ENCODE measurements at regions not wholly inside any gene's neighbourhood (a gene's known extent, or its start where the extent isn't known, plus 50 kb on each side); places are given as distances from the start of the nearest gene placed in this dataset.

DNA sequence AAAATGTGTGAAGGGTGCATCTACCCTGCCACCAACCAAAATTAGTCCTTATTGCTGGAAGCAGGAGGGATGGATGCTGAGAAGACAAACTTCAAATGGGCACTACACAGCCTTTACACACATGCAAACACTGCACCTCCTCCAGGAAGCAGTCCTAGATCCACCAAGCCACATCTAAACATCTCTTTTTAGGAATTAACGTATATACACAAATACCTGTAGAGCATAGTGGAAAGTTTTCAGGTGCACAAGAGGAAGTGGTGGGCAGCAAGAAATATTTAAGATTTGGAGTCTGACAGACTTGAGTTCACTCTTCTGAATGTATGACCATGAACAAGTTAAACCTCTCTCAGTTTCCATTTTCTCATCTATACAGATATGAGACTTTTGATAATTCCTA lies 456.6 kb upstream of the PROK2 start:
- Mint-ChIP-seq H3K9me3 (ENCODE audit: insufficient read depth) (no peaks in the 10 kb centered on the region), H3K4me3 (no peak overlapping the region), H3K27me3 (ENCODE audit: low read depth) (no peaks in the 10 kb centered on the region), H3K27ac (no peak overlapping the region), H3K4me1 (ENCODE audit: low read depth) (no peaks in the 10 kb centered on the region), H3K36me3 (ENCODE audit: low read depth) (no peaks in the 10 kb centered on the region)
- CTCF ChIA-PET: interaction anchor here (1.0 kb wide), 1 partner anchor 16 kb away, joined by 3 read pairs; no protein-coding TSS in a partner anchor
- DNase-seq (no peak), ATAC-seq (no peak)
- POLR2A ChIA-PET: no interaction called here

DNA sequence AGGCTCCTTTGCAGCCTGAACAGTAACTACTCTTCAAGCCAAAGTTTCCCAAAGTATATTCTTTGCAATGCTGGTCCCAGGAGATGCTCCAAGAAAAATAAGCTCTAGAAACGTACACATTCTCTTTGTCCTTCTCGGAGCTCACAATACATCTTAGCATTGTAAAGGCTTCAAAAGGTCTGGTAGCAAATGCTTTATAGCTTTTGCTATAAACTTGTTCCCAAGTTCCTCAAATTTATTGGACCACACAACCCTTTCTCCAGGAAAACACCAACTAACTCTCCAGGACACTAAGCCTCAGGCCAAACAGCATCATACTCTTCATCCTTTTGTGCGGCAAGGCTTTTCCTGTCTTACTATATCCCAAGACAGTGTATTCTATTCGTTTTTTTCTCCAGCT lies 455.6 kb upstream of the PROK2 start:
- Mint-ChIP-seq H3K9me3 (ENCODE audit: insufficient read depth) (no peaks in the 10 kb centered on the region), H3K4me3 (no peak overlapping the region), H3K36me3 (ENCODE audit: low read depth) (no peaks in the 10 kb centered on the region), H3K4me1 (ENCODE audit: low read depth) (no peaks in the 10 kb centered on the region), H3K27ac (no peak overlapping the region), H3K27me3 (ENCODE audit: low read depth) (no peaks in the 10 kb centered on the region)
- POLR2A ChIA-PET: no interaction called here
- ATAC-seq: no peak
- no peak for DNase-seq
- CTCF ChIA-PET: interaction anchor here (1.0 kb wide), 1 partner anchor 17 kb away, joined by 3 read pairs; no protein-coding TSS in a partner anchor

DNA sequence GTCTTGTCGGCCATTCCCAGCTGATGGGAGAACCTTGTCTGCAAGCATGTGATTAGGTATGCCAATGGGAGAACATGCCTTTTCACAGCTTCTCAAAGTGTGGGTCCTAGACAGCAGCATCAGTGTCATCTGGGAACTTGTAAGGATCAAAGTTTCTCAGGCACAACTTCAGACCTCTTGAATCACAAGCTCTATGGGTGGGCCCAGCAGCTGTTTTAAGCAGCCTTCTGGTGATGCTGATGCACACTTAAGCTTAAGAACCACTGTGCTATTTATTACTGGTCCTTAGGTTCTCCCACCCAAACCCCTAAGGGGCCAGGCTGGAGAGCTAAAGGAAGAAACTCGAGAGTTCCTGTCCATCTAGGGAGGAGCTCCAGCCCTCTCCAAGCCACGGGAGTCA lies 453.9 kb upstream of the PROK2 start:
- no peaks in the 10 kb centered on the region for H3K9me3 Mint-ChIP-seq (ENCODE audit: insufficient read depth)
- H3K4me1 Mint-ChIP-seq (ENCODE audit: low read depth): no peaks in the 10 kb centered on the region
- CTCF ChIA-PET: interaction anchor here (0.8 to 1.3 kb wide), 2 partner anchors 16 to 527 kb away, joined by 3 read pairs; no protein-coding TSS in a partner anchor
- DNase-seq: no peak
- H3K27me3 Mint-ChIP-seq (ENCODE audit: low read depth): no peaks in the 10 kb centered on the region
- H3K36me3 Mint-ChIP-seq (ENCODE audit: low read depth): no peaks in the 10 kb centered on the region
- no peak for ATAC-seq
- no peak overlapping the region for H3K27ac Mint-ChIP-seq
- H3K4me3 Mint-ChIP-seq: no peak overlapping the region
- POLR2A ChIA-PET: no interaction called here

DNA sequence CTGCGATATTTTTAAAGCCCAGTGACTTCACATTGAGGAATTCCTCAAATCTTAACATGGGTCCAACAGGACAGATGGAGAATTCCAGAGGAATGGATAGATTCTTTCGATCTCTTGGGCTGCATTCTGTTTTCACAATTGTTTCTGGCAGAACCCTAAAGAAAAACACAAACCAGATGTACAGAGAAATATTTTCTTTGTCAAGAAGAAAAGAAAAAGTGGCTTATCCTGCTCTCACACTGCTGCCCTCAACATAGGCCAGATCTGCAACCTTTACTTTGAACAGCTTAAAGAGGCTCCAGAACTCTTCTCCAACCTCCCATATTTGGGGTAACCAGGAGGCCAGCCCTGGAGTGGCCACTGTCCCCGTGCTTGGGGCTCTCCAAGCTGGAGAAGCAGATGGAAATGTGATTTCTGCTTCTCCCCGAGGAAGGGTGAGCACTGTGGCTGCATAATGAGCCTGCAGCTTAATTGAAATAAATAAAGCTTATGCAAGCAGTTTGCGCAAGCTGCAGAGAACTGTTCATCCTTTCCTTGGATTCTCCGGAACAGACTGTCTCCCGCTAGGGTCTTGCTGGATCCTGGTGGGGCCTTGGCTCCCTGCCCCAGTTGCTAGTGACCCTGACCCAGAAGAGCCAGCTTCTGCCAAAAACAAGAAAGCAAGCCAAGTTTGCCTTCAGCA lies 453.2 kb upstream of the PROK2 start:
- Mint-ChIP-seq H3K27ac (no peak overlapping the region), H3K4me1 (ENCODE audit: low read depth) (no peaks in the 10 kb centered on the region), H3K36me3 (ENCODE audit: low read depth) (no peaks in the 10 kb centered on the region), H3K4me3 (no peak overlapping the region), H3K9me3 (ENCODE audit: insufficient read depth) (no peaks in the 10 kb centered on the region), H3K27me3 (ENCODE audit: low read depth) (no peaks in the 10 kb centered on the region)
- CTCF ChIA-PET: interaction anchor here (1.3 kb wide), 1 partner anchor 17 kb away, joined by 3 read pairs; no protein-coding TSS in a partner anchor
- DNase-seq: no peak
- POLR2A ChIA-PET: no interaction called here
- no peak for ATAC-seq

DNA sequence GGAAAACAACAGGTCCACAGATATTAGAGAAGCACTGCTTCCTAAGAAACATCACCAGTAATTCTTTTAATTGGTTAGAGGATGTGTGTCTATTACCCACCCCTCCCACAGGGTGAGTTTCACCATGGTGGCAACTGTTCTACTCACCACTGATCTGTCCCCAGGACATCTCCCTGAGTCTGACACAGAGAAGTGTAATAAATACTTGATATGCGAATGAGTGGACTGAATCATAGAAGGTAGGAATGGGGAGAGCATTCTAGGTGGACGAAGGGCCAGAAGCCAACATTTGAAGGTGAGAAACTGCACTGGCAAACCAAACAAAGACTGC lies 452.7 kb upstream of the PROK2 start:
- CTCF ChIA-PET: interaction anchor here (1.3 kb wide), 1 partner anchor 17 kb away, joined by 3 read pairs; no protein-coding TSS in a partner anchor
- POLR2A ChIA-PET: no interaction called here
- ATAC-seq (no peak), DNase-seq (no peak)
- Mint-ChIP-seq H3K36me3 (ENCODE audit: low read depth) (no peaks in the 10 kb centered on the region), H3K9me3 (ENCODE audit: insufficient read depth) (no peaks in the 10 kb centered on the region), H3K27me3 (ENCODE audit: low read depth) (no peaks in the 10 kb centered on the region), H3K4me3 (no peak overlapping the region), H3K4me1 (ENCODE audit: low read depth) (no peaks in the 10 kb centered on the region), H3K27ac (no peak overlapping the region)

DNA sequence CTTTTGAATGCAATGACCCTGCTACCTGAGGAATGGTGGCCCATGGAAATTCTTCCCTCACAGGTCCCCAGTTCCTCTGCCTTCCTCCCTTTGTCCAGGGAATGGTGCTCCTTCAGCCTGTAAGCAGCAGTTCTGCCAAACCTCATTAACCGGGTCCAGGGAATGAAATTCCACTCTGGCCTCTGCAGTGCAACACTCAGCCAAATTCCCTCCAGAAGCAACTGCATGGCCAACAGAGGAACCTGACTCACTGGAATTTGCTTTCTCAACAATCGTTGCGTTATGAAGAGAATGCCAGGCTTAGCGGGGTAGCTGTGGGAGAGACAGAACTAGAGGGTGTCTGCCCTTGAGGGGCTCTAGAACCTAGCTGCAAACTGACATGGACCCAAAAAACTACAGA lies 449.4 kb upstream of the PROK2 start:
- ChIA-PET CTCF (no interaction called here), POLR2A (no interaction called here)
- Mint-ChIP-seq H3K4me1 (ENCODE audit: low read depth) (no peaks in the 10 kb centered on the region), H3K4me3 (no peak overlapping the region), H3K9me3 (ENCODE audit: insufficient read depth) (no peaks in the 10 kb centered on the region), H3K27ac (no peak overlapping the region), H3K27me3 (ENCODE audit: low read depth) (peaks cover 2% of the 10 kb centered on the region), H3K36me3 (ENCODE audit: low read depth) (no peaks in the 10 kb centered on the region)
- DNase-seq (no peak), ATAC-seq (no peak)

DNA sequence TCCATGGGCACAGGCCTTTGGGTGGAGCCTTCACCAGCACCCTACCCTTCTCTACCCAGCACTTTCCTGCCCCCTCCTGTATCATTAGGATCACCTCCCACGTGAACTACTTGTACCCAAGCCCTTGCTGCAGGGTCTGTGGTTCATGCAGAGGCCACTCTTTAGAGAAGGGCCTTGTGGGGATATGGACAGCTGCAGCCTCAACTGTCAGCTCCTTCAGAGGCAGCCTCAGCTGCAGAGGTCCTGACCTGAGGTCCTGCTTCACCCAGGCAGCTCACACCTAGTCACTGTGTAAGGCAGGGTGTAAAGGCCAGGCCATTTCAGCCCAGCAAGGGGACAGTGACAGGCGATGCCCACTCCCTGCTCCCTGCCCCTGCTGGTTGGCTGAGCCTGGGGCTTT lies 448.6 kb upstream of the PROK2 start:
- H3K4me3 Mint-ChIP-seq: no peak overlapping the region

DNA sequence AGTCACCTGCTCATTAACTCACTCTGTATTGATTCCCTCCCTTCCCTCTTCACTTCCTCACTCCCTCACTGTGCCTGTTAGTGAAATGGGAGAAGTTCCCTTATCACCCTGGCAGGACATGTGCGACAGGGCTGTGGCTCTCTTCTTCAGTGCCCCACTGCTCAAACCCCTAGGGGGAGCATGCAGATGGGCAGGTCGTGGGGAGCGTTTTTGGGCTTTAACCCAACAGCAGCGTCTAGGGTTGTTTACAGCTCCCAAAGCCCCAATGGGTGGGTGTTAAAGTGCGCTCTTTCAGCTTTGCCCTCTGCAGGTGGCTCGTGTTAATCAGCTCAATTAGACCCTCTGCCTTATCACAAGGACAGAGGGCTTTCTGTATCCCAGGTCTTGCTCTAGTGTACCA lies 447.8 kb upstream of the PROK2 start:
- POLR2A ChIA-PET: no interaction called here

More for the DNA sequence above, 448.6 kb upstream of the PROK2 start:
- ATAC-seq (no peak), DNase-seq (no peak)
- no peaks in the 10 kb centered on the region for H3K36me3 Mint-ChIP-seq (ENCODE audit: low read depth)
- no peaks in the 10 kb centered on the region for H3K4me1 Mint-ChIP-seq (ENCODE audit: low read depth)
- ChIA-PET CTCF (no interaction called here), POLR2A (no interaction called here)
- H3K27ac Mint-ChIP-seq: no peak overlapping the region
- peaks cover 2% of the 10 kb centered on the region for H3K27me3 Mint-ChIP-seq (ENCODE audit: low read depth)
- no peaks in the 10 kb centered on the region for H3K9me3 Mint-ChIP-seq (ENCODE audit: insufficient read depth)

DNA sequence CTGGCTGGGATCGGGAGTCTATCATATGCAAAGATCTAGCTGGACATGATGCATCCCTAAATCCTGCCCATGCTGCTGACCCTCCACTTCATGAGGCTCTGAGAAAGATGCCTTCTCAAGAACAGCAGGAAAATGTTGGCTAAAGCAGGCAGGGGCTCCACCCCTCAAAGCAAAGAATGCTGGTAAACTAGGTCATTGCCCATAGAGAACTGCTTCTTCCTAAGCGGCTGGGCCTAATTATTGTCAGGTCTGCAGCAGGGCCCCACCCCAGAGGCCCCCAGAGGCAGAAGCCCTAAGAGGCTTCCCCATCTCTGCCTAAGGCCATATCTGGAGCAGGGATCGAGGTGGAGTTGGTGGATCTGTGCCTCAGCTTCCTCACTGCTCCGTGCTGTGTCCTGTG lies 447.4 kb upstream of the PROK2 start:
- Mint-ChIP-seq H3K36me3 (ENCODE audit: low read depth) (no peaks in the 10 kb centered on the region), H3K9me3 (ENCODE audit: insufficient read depth) (no peaks in the 10 kb centered on the region), H3K27me3 (ENCODE audit: low read depth) (peaks cover 2% of the 10 kb centered on the region), H3K4me3 (no peak overlapping the region), H3K4me1 (ENCODE audit: low read depth) (no peaks in the 10 kb centered on the region), H3K27ac (no peak overlapping the region)
- POLR2A ChIA-PET: no interaction called here
- ATAC-seq: no peak
- no peak for DNase-seq
- CTCF ChIA-PET: no interaction called here

More for the DNA sequence above, 447.8 kb upstream of the PROK2 start:
- no peak for ATAC-seq
- H3K4me1 Mint-ChIP-seq (ENCODE audit: low read depth): no peaks in the 10 kb centered on the region
- no peak overlapping the region for H3K4me3 Mint-ChIP-seq
- peaks cover 2% of the 10 kb centered on the region for H3K27me3 Mint-ChIP-seq (ENCODE audit: low read depth)
- CTCF ChIA-PET: no interaction called here
- DNase-seq: no peak
- H3K36me3 Mint-ChIP-seq (ENCODE audit: low read depth): no peaks in the 10 kb centered on the region
- H3K27ac Mint-ChIP-seq: no peak overlapping the region
- H3K9me3 Mint-ChIP-seq (ENCODE audit: insufficient read depth): no peaks in the 10 kb centered on the region

DNA sequence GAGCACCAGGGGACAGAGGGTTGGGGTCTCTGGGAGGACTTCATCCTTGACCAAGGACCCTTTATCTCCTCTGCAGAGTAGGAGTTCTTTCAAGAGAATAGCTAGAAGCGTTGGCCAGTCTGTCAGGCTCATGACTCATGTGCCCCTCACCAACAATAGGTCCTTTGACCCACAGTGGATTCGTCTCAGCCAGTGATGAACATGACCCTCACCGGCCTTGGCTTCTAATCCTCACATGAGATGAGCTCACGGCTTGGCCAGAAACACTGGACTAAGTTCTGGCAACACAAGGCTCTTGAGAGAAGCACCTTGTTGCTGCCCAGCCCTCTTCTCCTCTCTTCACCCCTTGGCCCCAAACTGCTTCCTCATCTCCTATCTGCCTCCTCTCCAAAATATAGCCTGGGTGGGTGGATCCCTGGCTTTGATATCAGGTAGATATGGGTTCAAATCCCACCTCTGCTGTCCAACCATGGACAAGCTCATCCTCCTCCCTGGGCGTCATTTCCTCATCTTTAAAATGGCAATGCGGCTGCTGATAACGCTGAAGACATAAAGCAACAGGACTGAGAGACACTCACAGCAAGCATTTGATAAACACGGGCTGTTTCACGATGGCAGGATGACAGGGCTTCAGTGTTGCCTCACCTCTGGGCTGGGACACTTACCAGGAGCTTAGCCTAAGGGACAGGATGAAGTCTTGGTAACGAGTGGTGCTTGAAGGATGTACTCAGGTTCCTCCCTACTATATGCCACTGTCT lies 446.7 kb upstream of the PROK2 start:
- ChIA-PET CTCF (no interaction called here), POLR2A (no interaction called here)
- H3K9me3 Mint-ChIP-seq (ENCODE audit: insufficient read depth): no peaks in the 10 kb centered on the region
- H3K4me3 Mint-ChIP-seq: no peak overlapping the region
- H3K27ac Mint-ChIP-seq: no peak overlapping the region
- no peaks in the 10 kb centered on the region for H3K4me1 Mint-ChIP-seq (ENCODE audit: low read depth)
- no peak for DNase-seq
- no peaks in the 10 kb centered on the region for H3K36me3 Mint-ChIP-seq (ENCODE audit: low read depth)
- H3K27me3 Mint-ChIP-seq (ENCODE audit: low read depth): peaks cover 2% of the 10 kb centered on the region
- no peak for ATAC-seq

DNA sequence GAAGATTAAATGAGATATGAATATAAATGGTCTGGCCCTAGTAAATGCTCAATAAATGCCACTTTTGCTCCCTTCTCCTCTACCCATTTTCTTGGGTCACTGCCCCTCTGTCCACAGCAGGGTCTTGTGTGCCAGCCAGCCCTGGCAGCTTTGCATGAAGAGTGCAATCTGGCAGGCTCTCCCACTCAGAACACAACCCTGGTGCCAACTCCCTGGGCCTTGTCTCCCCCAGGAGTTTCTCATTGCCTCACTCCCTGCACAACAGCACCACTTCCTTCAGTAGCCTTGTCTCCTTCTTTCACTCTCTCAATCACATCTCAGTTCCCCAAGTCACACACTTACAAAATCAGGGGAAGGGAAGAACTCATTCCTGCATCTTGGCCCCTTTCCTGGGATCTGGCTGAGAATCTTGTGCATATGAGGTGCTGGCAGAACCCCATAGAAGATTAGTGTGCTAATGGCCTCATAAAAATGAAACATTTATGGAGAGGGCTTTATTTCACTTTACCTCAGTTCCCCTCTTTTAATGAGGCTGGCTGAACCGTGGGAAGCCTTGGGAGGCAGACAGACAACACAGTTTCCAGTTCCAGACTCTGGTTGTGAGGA lies 445.9 kb upstream of the PROK2 start:
- ATAC-seq: no peak
- DNase-seq: no peak
- Mint-ChIP-seq H3K27ac (no peak overlapping the region), H3K4me3 (no peak overlapping the region), H3K36me3 (ENCODE audit: low read depth) (no peaks in the 10 kb centered on the region), H3K27me3 (ENCODE audit: low read depth) (peaks cover 2% of the 10 kb centered on the region), H3K4me1 (ENCODE audit: low read depth) (no peaks in the 10 kb centered on the region), H3K9me3 (ENCODE audit: insufficient read depth) (peaks cover 3% of the 10 kb centered on the region)
- POLR2A ChIA-PET: no interaction called here
- CTCF ChIA-PET: no interaction called here

DNA sequence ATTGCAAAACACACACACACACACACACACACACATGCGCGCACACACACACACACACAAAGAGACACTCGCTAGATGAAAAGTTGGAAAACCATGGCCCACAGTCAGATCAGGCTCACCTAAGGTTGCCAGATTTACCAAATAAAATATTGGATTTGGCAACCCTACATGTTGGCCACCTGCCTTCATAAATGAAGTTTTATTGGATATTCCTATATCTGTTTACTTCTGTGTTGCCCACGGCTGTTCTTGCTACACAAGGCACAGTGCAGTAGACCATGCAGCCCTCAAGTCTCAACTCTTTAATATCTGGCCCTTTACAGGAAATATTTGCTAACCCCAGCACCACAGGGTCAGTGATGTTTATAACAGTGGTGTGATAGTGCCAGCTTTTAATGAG lies 445.0 kb upstream of the PROK2 start:
- Mint-ChIP-seq H3K4me1 (ENCODE audit: low read depth) (no peaks in the 10 kb centered on the region), H3K36me3 (ENCODE audit: low read depth) (no peaks in the 10 kb centered on the region), H3K27ac (no peak overlapping the region), H3K9me3 (ENCODE audit: insufficient read depth) (peaks cover 12% of the 10 kb centered on the region), H3K4me3 (no peak overlapping the region), H3K27me3 (ENCODE audit: low read depth) (peaks cover 2% of the 10 kb centered on the region)
- ChIA-PET CTCF (no interaction called here), POLR2A (no interaction called here)
- no peak for DNase-seq
- no peak for ATAC-seq

All from activated CD8-positive, alpha-beta T cell treated with anti-CD3 and anti-CD28 coated beads, Interleukin-2, amount 10 ng/mL, durations not matched to agents 7 days and 5 days (primary cell).